Renal cortex interstitium (tissue), 11 donors: ENCODE measurements at regions not wholly inside any gene's neighbourhood (a gene's known extent, or its start where the extent isn't known, plus 50 kb on each side); places are given as distances from the start of the nearest gene placed in this dataset.

ENCODE experiments used
- DNase-seq, 11 donors: peaks; one replicate each; pipeline ENCODE4 v3.0.0-alpha.2; 2013; ENCODE audit warnings: low read depth in 9 of 11, low spot score in 4 of 11; ENCODE audit errors: extremely low read depth in 1 of 11

- no peak for DNase-seq
Observed at GRCh38 chr11:134797411-134798089, 385.5 kb upstream of the B3GAT1 start.

GRCh38 chr11:134795017-134795416 is 383.0 kb upstream of the B3GAT1 start:
- no peak for DNase-seq

- no peak for DNase-seq
Observed at GRCh38 chr11:134794192-134794591, 382.1 kb upstream of the B3GAT1 start.

GRCh38 chr11:134792677-134793076 is 380.6 kb upstream of the B3GAT1 start:
- no peak for DNase-seq

GRCh38 chr11:134792044-134792443 is 380.0 kb upstream of the B3GAT1 start:
- no peak for DNase-seq

- DNase-seq: no peak
Observed at GRCh38 chr11:134791102-134791501, 379.1 kb upstream of the B3GAT1 start.

GRCh38 chr11:134789104-134789503 is 377.1 kb upstream of the B3GAT1 start:
- no peak for DNase-seq

GRCh38 chr11:134786636-134787035 is 374.6 kb upstream of the B3GAT1 start:
- DNase-seq: no peak

- DNase-seq: no peak
Observed at GRCh38 chr11:134785660-134786284, 373.7 kb upstream of the B3GAT1 start.

- no peak for DNase-seq
Observed at GRCh38 chr11:134785059-134785458, 373.0 kb upstream of the B3GAT1 start.

- DNase-seq: no peak
Observed at GRCh38 chr11:134784568-134784967, 372.5 kb upstream of the B3GAT1 start.

GRCh38 chr11:134784046-134784445 is 372.0 kb upstream of the B3GAT1 start:
- no peak for DNase-seq

GRCh38 chr11:134783234-134783633 is 371.2 kb upstream of the B3GAT1 start:
- DNase-seq: no peak

- peak in 1 of 11 donors; percentile 36 for DNase-seq
Observed at GRCh38 chr11:134781380-134781866, 369.4 kb upstream of the B3GAT1 start.

GRCh38 chr11:134780486-134781147 is 368.6 kb upstream of the B3GAT1 start:
- DNase-seq: no peak

- no peak for DNase-seq
Observed at GRCh38 chr11:134779179-134779578, 367.1 kb upstream of the B3GAT1 start.

GRCh38 chr11:134768463-134768862 is 356.4 kb upstream of the B3GAT1 start:
- no peak for DNase-seq

- DNase-seq: no peak
Observed at GRCh38 chr11:134765565-134765964, 353.5 kb upstream of the B3GAT1 start.

GRCh38 chr11:134764966-134765365 is 352.9 kb upstream of the B3GAT1 start:
- no peak for DNase-seq

- no peak for DNase-seq
Observed at GRCh38 chr11:134764367-134764766, 352.3 kb upstream of the B3GAT1 start.
